ENCODE measurements at regions not wholly inside any gene's neighbourhood (a gene's known extent, or its start where the extent isn't known, plus 50 kb on each side); places are given as distances from the start of the nearest gene placed in this dataset.

GRCh38 chr15:58293622-58294550 is 137.9 kb upstream of the LIPC start:
- Histone ChIP-seq H3K4me3 (no peak overlapping the region), H2AFZ (ENCODE audit: control insufficient read depth, low read depth, low read length) (no peak overlapping the region)
- FAIRE-seq, result no peak

GRCh38 chr15:58294681-58295254 is 137.0 kb upstream of the LIPC start:
- H3K27me3 ChIP-seq (replicated peaks in 1 of 2; ENCODE audit: control insufficient read depth in 2 of 2, insufficient read depth in 2 of 2, low read length in 1 of 2), result no peaks in the 10 kb centered on the region
- intact Hi-C loops (cut with micrococcal nuclease; ENCODE audit: unreplicated experiment) (no loop called here), in situ Hi-C loops (cut with MboI) (no loop called here)
- DNase-seq (ENCODE audit: low read depth, low spot score) (no peak), ATAC-seq (no peak), FAIRE-seq (no peak)
- RAD21 ChIA-PET (ENCODE audit: unreplicated experiment), result no interaction called here
- CTCF ChIA-PET, result no interaction called here
- POLR2A ChIA-PET, result no interaction called here
- no peak overlapping the region for H3K4me2 ChIP-seq (ENCODE audit: control insufficient read depth, insufficient read depth)
- no peak overlapping the region for H3K9ac ChIP-seq (ENCODE audit: control insufficient read depth, insufficient read depth, low read length)
- no peaks in the 10 kb centered on the region for H3K79me2 ChIP-seq (ENCODE audit: control insufficient read depth, insufficient read depth, low read length)
- H3K4me3 ChIP-seq, result no peak overlapping the region
- 44% methylated on average over 2 of the region's 2 CpGs for WGBS (ENCODE audit: insufficient coverage, insufficient replicate concordance, low lambda C conversion rate, missing lambda C conversion rate)
- H3K36me3 ChIP-seq (ENCODE audit: control insufficient read depth in 2 of 2, insufficient read depth in 2 of 2, low read length in 1 of 2), result no peaks in the 10 kb centered on the region
- no peak overlapping the region for H2AFZ ChIP-seq (ENCODE audit: control insufficient read depth, low read depth, low read length)
- H3K27ac ChIP-seq (ENCODE audit: control insufficient read depth, insufficient read depth), result no peak overlapping the region
- H4K20me1 ChIP-seq (ENCODE audit: control insufficient read depth, insufficient read depth), result no peaks in the 10 kb centered on the region
- SMC1A ChIA-PET (ENCODE audit: uncharacterized antibody, unreplicated experiment), result interaction anchor here (0.6 to 1.4 kb wide), 3 partner anchors 61 to 223 kb away, joined by 3 read pairs; no protein-coding TSS in a partner anchor
- H3K9me3 ChIP-seq (replicated peaks; ENCODE audit: control insufficient read depth, insufficient read depth, low read length), result peaks cover 9% of the 10 kb centered on the region
- H3K4me1 ChIP-seq (ENCODE audit: control insufficient read depth, insufficient read depth, low read length), result peaks cover 7% of the 10 kb centered on the region
- BruUV-seq (replicated peaks), result no TSS peak
- TF ChIP-seq ZZZ3 (IDR thresholded peaks at IDR 0.05; ENCODE audit: control insufficient read depth, insufficient read length, low read depth) (no peak), ATF7 (IDR thresholded peaks at IDR 0.05; ENCODE audit: low read depth) (no peak), NFYB (IDR thresholded peaks at IDR 0.05; ENCODE audit: insufficient read depth, low read depth, low read length) (no peak), HCFC1 (IDR thresholded peaks at IDR 0.05; ENCODE audit: low read length) (no peak), E4F1 (IDR thresholded peaks at IDR 0.05; ENCODE audit: borderline replicate concordance, partially characterized antibody) (no peak), CUX1 (IDR thresholded peaks at IDR 0.05; ENCODE audit: insufficient replicate concordance, low read depth, low read length) (no peak)

More at GRCh38 chr15:58293622-58294550, 137.9 kb upstream of the LIPC start:
- Histone ChIP-seq H3K9me3 (replicated peaks; ENCODE audit: control insufficient read depth, insufficient read depth, low read length) (peaks cover 7% of the 10 kb centered on the region), H3K27ac (ENCODE audit: control insufficient read depth, insufficient read depth) (no peak overlapping the region), H3K4me2 (ENCODE audit: control insufficient read depth, insufficient read depth) (no peak overlapping the region), H3K9ac (ENCODE audit: control insufficient read depth, insufficient read depth, low read length) (no peak overlapping the region), H3K36me3 (ENCODE audit: control insufficient read depth in 2 of 2, insufficient read depth in 2 of 2, low read length in 1 of 2) (no peaks in the 10 kb centered on the region), H3K79me2 (ENCODE audit: control insufficient read depth, insufficient read depth, low read length) (no peaks in the 10 kb centered on the region), H3K4me1 (ENCODE audit: control insufficient read depth, insufficient read depth, low read length) (peaks cover 7% of the 10 kb centered on the region), H3K27me3 (replicated peaks in 1 of 2; ENCODE audit: control insufficient read depth in 2 of 2, insufficient read depth in 2 of 2, low read length in 1 of 2) (no peaks in the 10 kb centered on the region), H4K20me1 (ENCODE audit: control insufficient read depth, insufficient read depth) (no peaks in the 10 kb centered on the region)
- ChIA-PET POLR2A (interaction anchor here (0.7 kb wide), 1 partner anchor 1635 kb away, joined by 5 read pairs; no protein-coding TSS in a partner anchor), CTCF (no interaction called here), RAD21 (ENCODE audit: unreplicated experiment) (no interaction called here), SMC1A (ENCODE audit: uncharacterized antibody, unreplicated experiment) (interaction anchor here (0.6 to 1.4 kb wide), 3 partner anchors 62 to 224 kb away, joined by 3 read pairs; no protein-coding TSS in a partner anchor)
- no peak for ATAC-seq
- no peak for TF ChIP-seq ASH2L (IDR thresholded peaks at IDR 0.05; ENCODE audit: borderline replicate concordance, low read depth)
- in situ Hi-C loops (cut with MboI), result no loop called here
- WGBS (ENCODE audit: insufficient coverage, insufficient replicate concordance, low lambda C conversion rate, missing lambda C conversion rate), result 78% methylated on average over 8 of the region's 8 CpGs
- intact Hi-C loops (cut with micrococcal nuclease; ENCODE audit: unreplicated experiment), result no loop called here
- BruUV-seq (replicated peaks), result no TSS peak
- DNase-seq (ENCODE audit: low read depth, low spot score), result no peak
